Calu3 (cell line): ENCODE measurements at regions not wholly inside any gene's neighbourhood (a gene's known extent, or its start where the extent isn't known, plus 50 kb on each side); places are given as distances from the start of the nearest gene placed in this dataset.

Experiments
- BruUV-seq: library from RNA; stranded (reverse); fragments of 400-500 nt; replicated peaks from 2 replicates; lab custom pipeline; 2021; lab: Mats Ljungman, UMichigan
- CTCF ChIA-PET: fragments of 300-600 bp; sonication (Branson Sonifier 250); formaldehyde crosslinking; loops from one replicate; lab custom pipeline; 2022; ENCODE audit warnings: antibody characterized with exemption; lab: Charles Lee
- DNase-seq: peaks from one replicate; pipeline ENCODE4 v3.0.0; 2022
- H3K27ac Mint-ChIP-seq: one replicate; pipeline ENCODE4 v1.8.0; 2022; ENCODE audit warnings: mixed read lengths; ENCODE audit not compliant: unreplicated experiment
- H3K27me3 Mint-ChIP-seq: one replicate; pipeline ENCODE4 v1.8.0; 2022; ENCODE audit warnings: mixed read lengths; ENCODE audit not compliant: unreplicated experiment
- H3K36me3 Mint-ChIP-seq: one replicate; pipeline ENCODE4 v1.8.0; 2022; ENCODE audit warnings: mild to moderate bottlenecking, moderate library complexity, mixed read lengths; ENCODE audit not compliant: insufficient read depth, unreplicated experiment
- H3K4me1 Mint-ChIP-seq: one replicate; pipeline ENCODE4 v1.8.0; 2022; ENCODE audit warnings: mild to moderate bottlenecking, low read depth, mixed read lengths; ENCODE audit not compliant: unreplicated experiment
- H3K4me3 Mint-ChIP-seq: one replicate; pipeline ENCODE4 v1.8.0; 2022; ENCODE audit warnings: mild to moderate bottlenecking, low read depth, moderate library complexity, mixed read lengths; ENCODE audit not compliant: unreplicated experiment
- H3K9me3 Mint-ChIP-seq: one replicate; pipeline ENCODE4 v1.8.0; 2022; ENCODE audit warnings: low read depth, mixed read lengths; ENCODE audit not compliant: unreplicated experiment
- CTCF ChIP-seq: fragments of 200-600 bp; IDR thresholded peaks from one replicate; pipeline ENCODE4 v1.8.0; 2022; ENCODE audit warnings: antibody characterized with exemption; ENCODE audit not compliant: unreplicated experiment
- intact Hi-C: fragments of 100-400 bp; cut with micrococcal nuclease; formaldehyde crosslinking; loops from one replicate; pipeline ENCODE4 v1.10.0; 2022; ENCODE audit not compliant: unreplicated experiment

GRCh38 chr2:61759718-61760117 is 94.1 kb downstream of the FAM161A start:
- no peak for DNase-seq
- CTCF ChIA-PET = no interaction called here
- Mint-ChIP-seq H3K27me3 (no peaks in the 10 kb centered on the region), H3K9me3 (peaks cover 9% of the 10 kb centered on the region), H3K4me3 (peak overlapping the region; percentile 7), H3K4me1 (peaks cover 12% of the 10 kb centered on the region), H3K27ac (peak overlapping the region; percentile 86), H3K36me3 (peaks cover 36% of the 10 kb centered on the region)
- no TSS peak for BruUV-seq
- intact Hi-C loops = no loop called here
- no peak for TF ChIP-seq CTCF

DNA sequence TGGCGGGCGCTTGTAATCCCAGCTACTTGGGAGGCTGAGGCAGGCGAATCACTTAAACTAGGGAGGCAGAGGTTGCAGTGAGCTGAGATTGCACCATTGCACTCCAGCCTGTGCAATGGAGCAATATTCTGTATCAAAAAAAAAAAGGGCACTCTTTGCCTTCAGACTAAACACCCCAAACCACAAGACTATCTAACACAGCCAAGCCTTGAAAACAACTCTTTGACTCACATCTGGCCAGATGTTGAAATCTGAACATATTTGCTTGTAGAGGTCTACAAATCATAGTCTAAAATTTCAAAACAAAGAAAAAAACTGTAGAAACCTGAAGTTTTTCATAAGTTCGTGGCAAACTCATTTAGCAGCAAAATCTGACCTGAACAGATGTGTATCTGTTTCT is 94.9 kb downstream of the FAM161A start:
- Mint-ChIP-seq H3K9me3 (peaks cover 9% of the 10 kb centered on the region), H3K36me3 (peaks cover 29% of the 10 kb centered on the region), H3K27me3 (no peaks in the 10 kb centered on the region), H3K4me3 (no peak overlapping the region), H3K4me1 (peaks cover 12% of the 10 kb centered on the region), H3K27ac (no peak overlapping the region)
- intact Hi-C loops = no loop called here
- no peak for DNase-seq
- CTCF ChIA-PET = no interaction called here
- no TSS peak for BruUV-seq
- TF ChIP-seq CTCF = no peak

DNA sequence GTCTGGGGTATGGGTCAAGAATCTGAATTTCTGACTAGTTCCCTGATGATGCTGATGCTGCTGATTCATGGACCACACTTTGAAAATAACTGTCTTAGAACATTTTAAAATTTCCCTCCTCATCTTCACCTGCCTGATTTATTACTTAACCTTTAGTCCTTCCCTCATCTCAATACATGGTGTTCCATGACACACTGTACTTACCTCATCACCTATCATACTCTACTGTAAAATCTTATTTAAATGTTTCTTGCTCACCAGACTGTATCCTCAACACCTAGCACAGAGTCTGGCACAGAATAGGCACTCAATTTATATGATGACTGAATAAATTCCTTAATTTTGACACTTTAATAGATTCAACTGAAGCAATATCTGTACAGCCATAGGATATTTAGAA is 95.7 kb downstream of the FAM161A start:
- BruUV-seq = no TSS peak
- Mint-ChIP-seq H3K27me3 (no peaks in the 10 kb centered on the region), H3K27ac (peak overlapping the region; percentile 3), H3K36me3 (peaks cover 20% of the 10 kb centered on the region), H3K4me1 (peaks cover 12% of the 10 kb centered on the region), H3K9me3 (peaks cover 12% of the 10 kb centered on the region), H3K4me3 (no peak overlapping the region)
- intact Hi-C loops = no loop called here
- DNase-seq = no peak
- CTCF ChIA-PET = no interaction called here
- TF ChIP-seq CTCF = no peak

DNA sequence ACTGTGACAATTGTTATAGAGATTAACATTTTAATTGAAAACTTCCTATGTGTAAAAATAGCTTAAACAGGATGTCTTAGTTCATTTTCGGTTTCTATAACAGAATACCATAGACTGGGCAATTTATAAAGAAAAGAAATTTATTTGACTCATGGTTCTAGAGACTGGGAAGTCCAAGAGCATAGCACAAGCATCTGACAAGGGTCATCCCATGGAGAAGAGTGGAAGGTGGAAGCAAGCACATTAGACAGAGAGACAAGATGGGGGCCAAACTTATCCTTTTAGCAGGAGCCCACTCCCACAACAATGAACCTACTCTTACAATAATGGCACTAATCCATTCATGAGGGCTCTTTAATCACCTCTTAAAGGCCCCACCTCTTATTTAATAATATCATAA is 100.3 kb downstream of the FAM161A start:
- Mint-ChIP-seq H3K27me3 (no peaks in the 10 kb centered on the region), H3K36me3 (no peaks in the 10 kb centered on the region), H3K4me3 (no peak overlapping the region), H3K27ac (no peak overlapping the region), H3K4me1 (no peaks in the 10 kb centered on the region), H3K9me3 (peaks cover 12% of the 10 kb centered on the region)
- no peak for TF ChIP-seq CTCF
- BruUV-seq = no TSS peak
- CTCF ChIA-PET = no interaction called here
- intact Hi-C loops = no loop called here
- no peak for DNase-seq
